ENCODE measurements at regions not wholly inside any gene's neighbourhood (a gene's known extent, or its start where the extent isn't known, plus 50 kb on each side); places are given as distances from the start of the nearest gene placed in this dataset.

DNA sequence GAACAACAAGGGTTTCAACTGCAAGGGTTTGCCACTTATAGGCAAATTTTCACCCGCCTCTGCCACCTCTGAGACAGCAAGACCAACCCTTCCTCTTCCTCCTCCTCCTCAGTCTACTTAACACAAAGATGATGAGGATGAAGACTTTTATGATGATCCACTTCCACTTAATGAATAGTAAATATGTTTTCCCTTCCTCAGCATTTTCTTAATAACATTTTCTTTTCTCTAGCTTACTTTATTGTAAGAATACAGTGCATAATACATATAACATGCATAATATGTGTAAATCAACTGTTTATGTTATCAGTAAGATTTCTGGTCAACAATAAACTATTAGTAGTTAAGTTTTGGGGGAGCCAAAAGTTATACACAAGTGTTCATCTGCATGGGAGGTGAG, 77.4 kb downstream of the KLF15 start:
- Histone ChIP-seq H3K36me3 (ENCODE audit: control insufficient read depth, insufficient read depth, low read length) (no peaks in the 10 kb centered on the region), H3K4me3 (replicated peaks; ENCODE audit: low read depth, low read length) (no peak overlapping the region), H3K27me3 (replicated peaks; ENCODE audit: control insufficient read depth, insufficient read depth, low read length) (no peaks in the 10 kb centered on the region)
- DNase-seq (ENCODE audit: extremely low read depth, insufficient read length) = no peak
- TF ChIP-seq, protein P1, sequence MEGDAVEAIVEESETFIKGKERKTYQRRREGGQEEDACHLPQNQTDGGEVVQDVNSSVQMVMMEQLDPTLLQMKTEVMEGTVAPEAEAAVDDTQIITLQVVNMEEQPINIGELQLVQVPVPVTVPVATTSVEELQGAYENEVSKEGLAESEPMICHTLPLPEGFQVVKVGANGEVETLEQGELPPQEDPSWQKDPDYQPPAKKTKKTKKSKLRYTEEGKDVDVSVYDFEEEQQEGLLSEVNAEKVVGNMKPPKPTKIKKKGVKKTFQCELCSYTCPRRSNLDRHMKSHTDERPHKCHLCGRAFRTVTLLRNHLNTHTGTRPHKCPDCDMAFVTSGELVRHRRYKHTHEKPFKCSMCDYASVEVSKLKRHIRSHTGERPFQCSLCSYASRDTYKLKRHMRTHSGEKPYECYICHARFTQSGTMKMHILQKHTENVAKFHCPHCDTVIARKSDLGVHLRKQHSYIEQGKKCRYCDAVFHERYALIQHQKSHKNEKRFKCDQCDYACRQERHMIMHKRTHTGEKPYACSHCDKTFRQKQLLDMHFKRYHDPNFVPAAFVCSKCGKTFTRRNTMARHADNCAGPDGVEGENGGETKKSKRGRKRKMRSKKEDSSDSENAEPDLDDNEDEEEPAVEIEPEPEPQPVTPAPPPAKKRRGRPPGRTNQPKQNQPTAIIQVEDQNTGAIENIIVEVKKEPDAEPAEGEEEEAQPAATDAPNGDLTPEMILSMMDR (IDR thresholded peaks at IDR 0.05; ENCODE audit: insufficient read depth, low read length, poor library complexity, severe bottlenecking) = no peak

DNA sequence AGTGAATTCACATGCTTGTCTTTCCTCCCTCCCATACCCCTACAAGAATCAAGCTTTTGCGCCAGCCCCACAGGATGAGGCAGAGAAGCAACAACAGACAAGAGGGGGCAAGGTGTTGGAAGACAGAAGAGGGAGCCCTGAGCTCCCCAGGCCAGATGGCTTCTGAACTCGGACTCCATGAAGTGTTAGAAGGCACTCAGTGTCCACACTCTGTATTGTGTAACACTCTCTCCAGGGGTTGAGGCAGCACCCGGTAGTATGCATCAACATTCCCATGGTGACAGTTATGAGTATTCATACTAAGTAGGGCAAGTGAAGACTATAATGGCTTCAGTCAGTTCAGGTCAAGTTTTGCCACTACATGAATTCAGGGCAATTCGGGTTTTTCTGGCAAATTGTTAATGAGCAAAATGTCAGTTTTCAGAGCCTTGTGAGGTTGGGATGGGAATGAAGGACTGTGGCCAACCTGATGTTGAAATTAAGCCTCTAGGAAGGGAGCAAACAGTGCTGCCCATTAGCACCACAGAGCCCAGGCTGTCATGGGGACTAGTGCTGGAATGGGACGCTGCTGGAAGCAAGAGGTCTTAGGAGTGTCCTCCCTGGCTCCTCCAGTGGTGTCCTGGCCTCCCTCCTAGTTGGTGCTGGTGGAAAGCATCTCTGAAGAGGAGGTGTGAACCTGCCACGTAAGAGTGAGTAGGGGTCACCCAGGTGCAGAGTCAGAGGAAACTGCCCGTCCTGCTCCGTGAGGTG, 79.4 kb downstream of the KLF15 start:
- Histone ChIP-seq H3K36me3 (ENCODE audit: control insufficient read depth, insufficient read depth, low read length) (no peaks in the 10 kb centered on the region), H3K4me3 (replicated peaks; ENCODE audit: low read depth, low read length) (no peak overlapping the region), H3K27me3 (replicated peaks; ENCODE audit: control insufficient read depth, insufficient read depth, low read length) (no peaks in the 10 kb centered on the region)
- DNase-seq (ENCODE audit: extremely low read depth, insufficient read length) = no peak
- TF ChIP-seq, protein P1 (IDR thresholded peaks at IDR 0.05; ENCODE audit: insufficient read depth, low read length, poor library complexity, severe bottlenecking) = no peak

DNA sequence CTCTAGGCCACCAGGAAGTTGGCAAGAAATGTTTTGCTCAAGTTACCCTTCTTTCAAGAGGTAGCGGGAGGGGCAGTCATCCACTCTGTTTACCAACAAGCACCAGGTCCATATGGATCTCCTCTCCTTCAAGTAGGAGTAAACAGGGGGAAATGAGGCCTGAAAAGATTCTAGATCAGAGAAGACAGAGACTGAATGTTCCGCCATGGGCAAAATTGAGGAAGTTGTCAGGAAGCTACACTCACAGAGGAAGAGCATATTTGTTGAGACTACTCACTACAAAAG, 81.6 kb downstream of the KLF15 start:
- TF ChIP-seq, protein P1 (IDR thresholded peaks at IDR 0.05; ENCODE audit: insufficient read depth, low read length, poor library complexity, severe bottlenecking) = no peak
- Histone ChIP-seq H3K4me3 (replicated peaks; ENCODE audit: low read depth, low read length) (no peak overlapping the region), H3K36me3 (ENCODE audit: control insufficient read depth, insufficient read depth, low read length) (no peaks in the 10 kb centered on the region), H3K27me3 (replicated peaks; ENCODE audit: control insufficient read depth, insufficient read depth, low read length) (no peaks in the 10 kb centered on the region)
- no peak for DNase-seq (ENCODE audit: extremely low read depth, insufficient read length)

DNA sequence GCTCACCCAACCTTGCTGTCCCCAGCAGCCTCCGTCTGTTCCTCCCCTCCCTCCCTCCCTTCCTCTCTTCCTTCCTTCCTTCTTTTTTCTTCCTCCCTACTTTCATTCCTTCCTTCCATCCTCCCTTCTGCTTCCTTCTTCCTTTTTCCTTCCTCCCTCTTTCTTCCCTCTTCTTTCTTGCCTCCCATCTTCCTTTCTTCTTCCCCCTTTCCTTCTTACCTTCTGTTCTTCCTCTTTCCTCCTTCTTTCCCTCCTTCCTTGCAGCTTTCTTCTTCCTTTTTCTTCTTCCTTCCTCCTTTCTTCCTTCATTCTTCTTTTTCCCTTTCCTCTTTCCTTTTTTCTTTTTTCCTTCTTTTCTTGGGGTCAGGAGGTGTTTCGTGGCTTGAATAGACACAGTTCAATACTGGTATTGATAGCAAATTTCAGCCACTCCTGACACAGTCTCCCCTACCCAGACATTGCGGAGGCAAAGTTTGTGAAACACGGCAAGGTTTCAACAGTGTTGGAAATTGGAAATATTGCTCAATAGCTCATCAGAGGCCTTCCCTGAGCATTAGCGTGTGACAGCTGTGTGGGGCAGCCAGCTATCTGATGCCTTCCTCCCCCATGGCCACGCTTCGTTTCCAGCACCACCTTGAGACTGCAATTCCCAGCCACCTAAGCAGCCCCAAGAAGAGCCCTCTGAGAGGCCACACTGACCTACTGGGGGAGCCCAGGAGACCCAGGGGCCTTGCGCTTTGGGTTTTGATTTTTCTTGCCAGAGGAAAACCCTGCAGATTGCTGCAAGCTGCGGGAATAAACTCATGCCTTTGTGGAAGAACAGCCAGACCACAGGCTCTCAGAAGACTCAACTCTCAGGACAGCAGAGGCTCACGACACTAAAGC, 82.2 kb downstream of the KLF15 start:
- no peaks in the 10 kb centered on the region for H3K36me3 ChIP-seq (ENCODE audit: control insufficient read depth, insufficient read depth, low read length)
- TF ChIP-seq, protein P1 (IDR thresholded peaks at IDR 0.05; ENCODE audit: insufficient read depth, low read length, poor library complexity, severe bottlenecking) = no peak
- DNase-seq (ENCODE audit: extremely low read depth, insufficient read length) = no peak
- no peak overlapping the region for H3K4me3 ChIP-seq (replicated peaks; ENCODE audit: low read depth, low read length)
- H3K27me3 ChIP-seq (replicated peaks; ENCODE audit: control insufficient read depth, insufficient read depth, low read length) = no peaks in the 10 kb centered on the region

DNA sequence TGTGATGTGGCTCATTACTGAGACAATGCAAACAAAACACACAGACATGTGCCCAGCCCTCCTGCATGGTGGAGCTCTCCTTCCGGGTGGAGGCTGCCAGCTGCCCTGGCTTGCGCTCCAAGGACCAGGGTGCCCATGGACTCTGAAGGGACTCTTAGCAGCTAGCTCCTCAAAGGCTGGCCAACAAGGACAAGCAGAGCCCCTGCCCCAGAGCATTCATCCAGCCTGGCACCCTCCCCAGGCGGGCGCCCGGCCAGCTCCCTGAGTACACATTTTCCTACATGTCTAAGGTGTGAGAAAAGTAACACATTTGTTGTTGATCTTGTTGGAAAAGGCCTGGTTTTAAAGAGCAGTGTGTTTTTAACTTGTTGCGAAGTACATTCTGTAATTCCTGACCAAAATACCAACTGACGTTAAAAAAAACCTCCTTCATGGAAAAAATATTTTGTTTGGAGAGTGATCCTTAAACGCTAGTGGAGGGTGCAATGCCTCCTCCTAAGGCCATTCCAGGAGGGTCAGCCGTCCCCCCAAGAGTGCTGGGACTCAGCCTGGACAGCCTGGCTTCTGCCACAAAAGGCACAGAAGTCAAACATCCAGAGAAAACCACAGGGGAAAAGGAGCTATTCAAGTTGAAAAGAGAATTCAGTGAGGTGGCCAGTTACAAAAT, 86.9 kb downstream of the KLF15 start:
- no peak for DNase-seq (ENCODE audit: extremely low read depth, insufficient read length)
- Histone ChIP-seq H3K4me3 (replicated peaks; ENCODE audit: low read depth, low read length) (no peak overlapping the region), H3K36me3 (ENCODE audit: control insufficient read depth, insufficient read depth, low read length) (no peaks in the 10 kb centered on the region), H3K27me3 (replicated peaks; ENCODE audit: control insufficient read depth, insufficient read depth, low read length) (peaks cover 2% of the 10 kb centered on the region; the same call in 1 of the 2 replicates)
- TF ChIP-seq, protein P1 (IDR thresholded peaks at IDR 0.05; ENCODE audit: insufficient read depth, low read length, poor library complexity, severe bottlenecking) = no peak
